ENCODE measurements at regions not wholly inside any gene's neighbourhood (a gene's known extent, or its start where the extent isn't known, plus 50 kb on each side); places are given as distances from the start of the nearest gene placed in this dataset.

DNA sequence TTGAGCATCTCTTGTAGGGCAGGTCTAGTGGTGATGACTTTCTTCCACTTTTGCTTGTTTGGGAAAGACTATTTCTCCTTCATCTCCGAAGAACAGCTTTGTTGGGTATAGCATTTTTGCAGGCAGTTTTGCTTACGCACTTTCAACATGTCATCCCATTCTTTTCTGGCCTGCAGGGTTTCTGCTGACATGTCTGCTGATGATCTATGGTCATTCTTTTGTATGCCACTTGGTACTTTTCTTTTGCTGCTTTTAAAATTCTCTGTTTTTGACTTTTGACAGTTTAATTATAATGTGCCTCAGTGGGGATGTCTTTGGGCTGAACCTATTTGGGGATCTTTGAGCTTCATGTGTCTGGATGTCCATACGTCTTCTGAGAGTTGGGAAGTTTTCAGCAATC is 78.2 kb downstream of the PTHLH start:
- 79% methylated on average over 3 of the region's 3 CpGs for WGBS

DNA sequence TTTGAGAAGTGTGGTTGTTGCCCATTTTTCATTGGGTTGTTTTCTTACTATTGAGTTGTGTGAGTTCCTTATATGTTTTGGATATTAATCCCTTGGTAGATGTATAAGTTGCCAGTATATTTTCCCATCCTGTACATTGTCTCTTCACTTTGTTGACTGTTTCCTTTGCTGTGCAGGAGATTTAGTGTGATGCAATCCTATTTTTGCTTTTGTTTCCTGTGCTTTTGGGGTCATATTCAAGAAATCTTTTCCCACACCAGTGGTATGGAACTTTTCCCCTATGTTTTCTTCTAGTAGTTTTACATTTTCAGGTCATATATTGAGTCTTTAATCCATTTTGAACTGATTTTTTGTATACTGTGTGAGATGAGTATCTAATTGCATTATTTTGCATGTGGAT is 92.8 kb downstream of the PTHLH start:
- Histone ChIP-seq H3K36me3 (ENCODE audit: insufficient read depth, low read length) (no peaks in the 10 kb centered on the region), H3K4me3 (ENCODE audit: low read length) (no peak overlapping the region), H3K9ac (ENCODE audit: low read depth, low read length) (no peak overlapping the region), H3K9me3 (ENCODE audit: insufficient read depth, low read depth, low read length) (no peaks in the 10 kb centered on the region), H3K27ac (ENCODE audit: low read depth, low read length) (no peak overlapping the region), H3K27me3 (ENCODE audit: insufficient read depth, low read length) (no peaks in the 10 kb centered on the region), H3K4me1 (ENCODE audit: insufficient read depth, low read length) (no peaks in the 10 kb centered on the region)

More for the DNA sequence above, 78.2 kb downstream of the PTHLH start:
- no peak overlapping the region for H3K27ac ChIP-seq (ENCODE audit: low read depth, low read length)
- no peak overlapping the region for H3K9ac ChIP-seq (ENCODE audit: low read depth, low read length)
- H3K4me3 ChIP-seq (ENCODE audit: low read length) = no peak overlapping the region
- no peaks in the 10 kb centered on the region for H3K9me3 ChIP-seq (ENCODE audit: insufficient read depth, low read depth, low read length)
- H3K36me3 ChIP-seq (ENCODE audit: insufficient read depth, low read length) = no peaks in the 10 kb centered on the region
- no peaks in the 10 kb centered on the region for H3K27me3 ChIP-seq (ENCODE audit: insufficient read depth, low read length)
- H3K4me1 ChIP-seq (ENCODE audit: insufficient read depth, low read length) = no peaks in the 10 kb centered on the region

- H3K36me3 ChIP-seq (ENCODE audit: insufficient read depth, low read length) = no peaks in the 10 kb centered on the region
- no peak overlapping the region for H3K27ac ChIP-seq (ENCODE audit: low read depth, low read length)
- WGBS = no CpG with 5 or more reads among the region's 2 CpGs
- H3K27me3 ChIP-seq (ENCODE audit: insufficient read depth, low read length) = no peaks in the 10 kb centered on the region
- H3K4me3 ChIP-seq (ENCODE audit: low read length) = no peak overlapping the region
- no peaks in the 10 kb centered on the region for H3K4me1 ChIP-seq (ENCODE audit: insufficient read depth, low read length)
- no peaks in the 10 kb centered on the region for H3K9me3 ChIP-seq (ENCODE audit: insufficient read depth, low read depth, low read length)
- no peak overlapping the region for H3K9ac ChIP-seq (ENCODE audit: low read depth, low read length)
Measured at GRCh38 chr12:27875677-27876076, 95.6 kb upstream of the MANSC4 start.

DNA sequence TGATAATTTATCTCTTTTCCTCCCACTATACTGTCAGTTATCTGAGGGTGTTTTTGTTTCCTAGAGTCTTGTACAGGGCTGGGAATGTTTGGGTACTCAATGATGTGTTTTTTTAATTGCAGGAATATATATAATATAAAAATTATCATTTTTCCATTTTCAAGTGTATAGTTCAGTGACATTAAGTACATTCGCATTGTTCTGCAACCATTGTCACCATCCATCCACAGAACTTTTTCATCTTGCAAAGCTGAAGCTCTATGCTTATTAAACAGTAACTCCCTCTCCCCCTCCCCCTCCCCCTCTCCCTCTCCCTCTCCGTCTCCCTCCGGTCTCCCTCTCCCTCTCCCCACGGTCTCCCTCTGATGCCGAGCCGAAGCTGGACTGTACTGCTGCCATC is 93.0 kb upstream of the MANSC4 start:
- no peak overlapping the region for H3K4me3 ChIP-seq (ENCODE audit: low read length)
- H3K9me3 ChIP-seq (ENCODE audit: insufficient read depth, low read depth, low read length) = no peaks in the 10 kb centered on the region
- H3K9ac ChIP-seq (ENCODE audit: low read depth, low read length) = no peak overlapping the region
- H3K4me1 ChIP-seq (ENCODE audit: insufficient read depth, low read length) = no peaks in the 10 kb centered on the region
- H3K36me3 ChIP-seq (ENCODE audit: insufficient read depth, low read length) = no peaks in the 10 kb centered on the region
- 94% methylated on average over 6 of the region's 6 CpGs for WGBS
- H3K27me3 ChIP-seq (ENCODE audit: insufficient read depth, low read length) = no peaks in the 10 kb centered on the region
- H3K27ac ChIP-seq (ENCODE audit: low read depth, low read length) = no peak overlapping the region

DNA sequence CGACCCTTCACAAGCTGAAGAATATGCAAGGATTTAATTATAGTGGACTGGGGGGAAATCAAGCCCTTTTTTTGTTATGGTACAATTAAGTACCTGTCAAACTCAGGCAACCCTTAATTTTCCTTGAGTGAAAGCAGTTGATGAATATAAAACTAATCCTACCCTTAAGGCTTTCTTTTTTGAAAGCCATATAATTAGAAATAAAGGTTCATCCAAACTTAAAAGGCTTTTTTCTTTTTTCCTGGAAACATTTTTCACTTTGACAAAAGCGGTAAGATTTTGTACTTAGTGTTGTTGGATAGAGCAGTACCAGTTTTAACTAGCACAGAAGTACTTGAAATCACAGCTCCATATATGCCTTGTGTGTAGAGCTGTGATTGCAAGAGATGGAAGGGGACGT is 91.9 kb upstream of the MANSC4 start:
- no peaks in the 10 kb centered on the region for H3K4me1 ChIP-seq (ENCODE audit: insufficient read depth, low read length)
- no peaks in the 10 kb centered on the region for H3K36me3 ChIP-seq (ENCODE audit: insufficient read depth, low read length)
- 100% methylated on average over 3 of the region's 3 CpGs for WGBS
- no peaks in the 10 kb centered on the region for H3K9me3 ChIP-seq (ENCODE audit: insufficient read depth, low read depth, low read length)
- H3K27me3 ChIP-seq (ENCODE audit: insufficient read depth, low read length) = no peaks in the 10 kb centered on the region
- H3K9ac ChIP-seq (ENCODE audit: low read depth, low read length) = no peak overlapping the region
- no peak overlapping the region for H3K27ac ChIP-seq (ENCODE audit: low read depth, low read length)
- H3K4me3 ChIP-seq (ENCODE audit: low read length) = no peak overlapping the region

- H3K27me3 ChIP-seq (ENCODE audit: insufficient read depth, low read length) = no peaks in the 10 kb centered on the region
- no peak overlapping the region for H3K4me3 ChIP-seq (ENCODE audit: low read length)
- no peaks in the 10 kb centered on the region for H3K4me1 ChIP-seq (ENCODE audit: insufficient read depth, low read length)
- H3K9ac ChIP-seq (ENCODE audit: low read depth, low read length) = no peak overlapping the region
- no peaks in the 10 kb centered on the region for H3K9me3 ChIP-seq (ENCODE audit: insufficient read depth, low read depth, low read length)
- WGBS = 91% methylated on average over 4 of the region's 4 CpGs
- H3K27ac ChIP-seq (ENCODE audit: low read depth, low read length) = no peak overlapping the region
- H3K36me3 ChIP-seq (ENCODE audit: insufficient read depth, low read length) = no peaks in the 10 kb centered on the region
Measured at GRCh38 chr12:27870939-27871338, 90.9 kb upstream of the MANSC4 start.

DNA sequence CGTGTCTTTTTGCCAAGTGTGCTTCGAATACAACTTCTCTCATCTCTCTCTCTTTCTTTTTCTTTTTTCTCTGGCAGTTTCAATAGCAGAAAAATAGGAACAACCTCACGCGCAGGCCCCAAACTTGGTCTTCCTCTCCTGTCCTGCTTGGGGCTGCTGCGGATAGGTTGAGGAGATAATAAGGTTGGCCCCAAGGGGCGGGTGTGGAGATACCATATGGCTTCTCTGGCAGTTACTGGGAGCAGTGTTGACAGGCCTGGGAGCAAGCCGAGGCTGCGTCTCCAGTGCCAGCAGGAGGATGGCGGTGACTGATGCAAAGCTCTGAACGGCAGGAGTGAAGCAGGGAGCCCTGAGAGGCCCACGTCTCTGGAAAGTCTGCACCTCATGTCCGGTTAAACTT is 89.5 kb upstream of the MANSC4 start:
- Histone ChIP-seq H3K4me1 (ENCODE audit: insufficient read depth, low read length) (no peaks in the 10 kb centered on the region), H3K9me3 (ENCODE audit: insufficient read depth, low read depth, low read length) (no peaks in the 10 kb centered on the region), H3K27ac (ENCODE audit: low read depth, low read length) (no peak overlapping the region), H3K36me3 (ENCODE audit: insufficient read depth, low read length) (no peaks in the 10 kb centered on the region), H3K9ac (ENCODE audit: low read depth, low read length) (no peak overlapping the region), H3K27me3 (ENCODE audit: insufficient read depth, low read length) (no peaks in the 10 kb centered on the region), H3K4me3 (ENCODE audit: low read length) (no peak overlapping the region)
- WGBS = 90% methylated on average over 12 of the region's 12 CpGs

DNA sequence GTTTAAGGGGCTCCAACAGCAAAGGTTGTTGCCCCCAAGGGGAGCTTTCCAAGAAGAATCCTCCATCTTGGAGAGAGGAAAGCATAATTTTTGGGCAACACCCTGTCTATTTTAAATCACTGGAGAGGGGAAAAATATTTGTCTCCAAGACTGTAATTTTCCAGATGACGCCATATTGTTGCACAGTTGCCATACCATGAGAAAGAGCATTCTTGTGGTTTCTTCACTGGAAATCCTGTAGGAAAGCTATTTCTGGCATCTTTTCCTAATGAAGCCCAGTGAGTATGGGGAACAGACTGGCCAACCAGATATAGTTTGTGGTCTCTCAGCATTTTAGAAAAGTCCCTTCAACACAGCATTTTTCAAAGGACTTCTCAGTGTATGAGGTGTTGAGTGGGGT is 88.1 kb upstream of the MANSC4 start:
- no peak overlapping the region for H3K27ac ChIP-seq (ENCODE audit: low read depth, low read length)
- no peaks in the 10 kb centered on the region for H3K9me3 ChIP-seq (ENCODE audit: insufficient read depth, low read depth, low read length)
- H3K4me1 ChIP-seq (ENCODE audit: insufficient read depth, low read length) = no peaks in the 10 kb centered on the region
- no peak overlapping the region for H3K4me3 ChIP-seq (ENCODE audit: low read length)
- no peaks in the 10 kb centered on the region for H3K27me3 ChIP-seq (ENCODE audit: insufficient read depth, low read length)
- 92% methylated on average over 1 of the region's 1 CpG for WGBS
- no peak overlapping the region for H3K9ac ChIP-seq (ENCODE audit: low read depth, low read length)
- no peaks in the 10 kb centered on the region for H3K36me3 ChIP-seq (ENCODE audit: insufficient read depth, low read length)

DNA sequence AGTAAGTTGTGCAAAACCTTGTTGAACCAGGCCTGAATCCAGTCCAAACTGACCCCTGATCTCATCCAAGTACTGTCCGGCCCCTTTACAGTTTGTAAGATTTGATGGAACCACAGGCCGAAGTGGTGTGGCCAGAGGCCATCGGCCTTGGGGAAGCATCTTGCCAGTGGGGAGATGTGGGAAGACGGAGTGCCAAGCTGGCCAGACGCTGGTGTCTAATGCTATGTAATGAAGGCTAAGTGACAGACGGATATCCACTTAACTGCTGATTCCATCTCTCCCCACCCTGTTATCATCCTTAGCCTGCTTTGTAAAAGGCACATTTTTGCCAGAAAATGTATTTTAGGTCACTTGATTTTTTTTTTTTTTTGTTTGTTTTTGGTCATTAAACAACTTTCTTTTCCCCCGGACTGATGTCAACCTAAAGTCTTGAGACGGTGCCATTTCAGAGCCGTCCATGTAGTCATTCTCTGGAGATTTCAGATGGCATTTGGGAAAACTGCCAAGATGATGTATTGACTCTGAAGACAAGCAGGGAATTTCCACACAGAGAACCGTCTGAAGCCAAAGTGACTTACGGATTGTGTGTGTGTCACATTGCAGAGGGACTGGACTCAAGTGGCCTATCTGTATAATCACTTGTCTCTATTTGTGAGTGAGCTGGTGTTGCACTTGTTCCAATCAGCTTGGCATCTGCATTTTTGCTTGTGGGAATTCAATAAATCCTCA is 86.5 kb upstream of the MANSC4 start:
- WGBS = 96% methylated on average over 11 of the region's 11 CpGs
- no peak overlapping the region for H3K9ac ChIP-seq (ENCODE audit: low read depth, low read length)

GRCh38 chr12:27865421-27865820 is 85.4 kb upstream of the MANSC4 start:
- Histone ChIP-seq H3K9ac (ENCODE audit: low read depth, low read length) (no peak overlapping the region), H3K9me3 (ENCODE audit: insufficient read depth, low read depth, low read length) (no peaks in the 10 kb centered on the region), H3K36me3 (ENCODE audit: insufficient read depth, low read length) (no peaks in the 10 kb centered on the region), H3K27ac (ENCODE audit: low read depth, low read length) (no peak overlapping the region), H3K4me1 (ENCODE audit: insufficient read depth, low read length) (no peaks in the 10 kb centered on the region), H3K4me3 (ENCODE audit: low read length) (no peak overlapping the region), H3K27me3 (ENCODE audit: insufficient read depth, low read length) (no peaks in the 10 kb centered on the region)
- 95% methylated on average over 3 of the region's 3 CpGs for WGBS

More for the DNA sequence above, 86.5 kb upstream of the MANSC4 start:
- Histone ChIP-seq H3K36me3 (ENCODE audit: insufficient read depth, low read length) (no peaks in the 10 kb centered on the region), H3K9me3 (ENCODE audit: insufficient read depth, low read depth, low read length) (no peaks in the 10 kb centered on the region), H3K4me3 (ENCODE audit: low read length) (no peak overlapping the region), H3K27ac (ENCODE audit: low read depth, low read length) (no peak overlapping the region), H3K4me1 (ENCODE audit: insufficient read depth, low read length) (no peaks in the 10 kb centered on the region), H3K27me3 (ENCODE audit: insufficient read depth, low read length) (no peaks in the 10 kb centered on the region)

- no peaks in the 10 kb centered on the region for H3K27me3 ChIP-seq (ENCODE audit: insufficient read depth, low read length)
- H3K27ac ChIP-seq (ENCODE audit: low read depth, low read length) = no peak overlapping the region
- no peaks in the 10 kb centered on the region for H3K9me3 ChIP-seq (ENCODE audit: insufficient read depth, low read depth, low read length)
- H3K36me3 ChIP-seq (ENCODE audit: insufficient read depth, low read length) = no peaks in the 10 kb centered on the region
- H3K4me3 ChIP-seq (ENCODE audit: low read length) = no peak overlapping the region
- H3K4me1 ChIP-seq (ENCODE audit: insufficient read depth, low read length) = no peaks in the 10 kb centered on the region
- WGBS = 96% methylated on average over 2 of the region's 2 CpGs
- no peak overlapping the region for H3K9ac ChIP-seq (ENCODE audit: low read depth, low read length)
Measured at GRCh38 chr12:27864521-27864920, 84.5 kb upstream of the MANSC4 start.

- Histone ChIP-seq H3K4me1 (ENCODE audit: insufficient read depth, low read length) (no peaks in the 10 kb centered on the region), H3K36me3 (ENCODE audit: insufficient read depth, low read length) (no peaks in the 10 kb centered on the region), H3K4me3 (ENCODE audit: low read length) (no peak overlapping the region), H3K27me3 (ENCODE audit: insufficient read depth, low read length) (no peaks in the 10 kb centered on the region), H3K9ac (ENCODE audit: low read depth, low read length) (no peak overlapping the region), H3K27ac (ENCODE audit: low read depth, low read length) (no peak overlapping the region), H3K9me3 (ENCODE audit: insufficient read depth, low read depth, low read length) (no peaks in the 10 kb centered on the region)
- WGBS = 92% methylated on average over 6 of the region's 6 CpGs
Measured at GRCh38 chr12:27863839-27864238, 83.8 kb upstream of the MANSC4 start.
